Skin epidermis (tissue), 12 donors: ENCODE measurements at regions not wholly inside any gene's neighbourhood (a gene's known extent, or its start where the extent isn't known, plus 50 kb on each side); places are given as distances from the start of the nearest gene placed in this dataset.
"Not testable (repeated sequence)": the region's sequence is repeated elsewhere in the genome, so short reads cannot be mapped to it uniquely, and the experiment has no call there.

Experiments
- H3K27ac ChIP-seq, 21 experiments: fragments of 200-600 bp; sonication (generic) in 11 of 21; one replicate each; pipeline ENCODE4 v1.5.0; 2020; ENCODE audit warnings: mild to moderate bottlenecking in 3 of 21, inconsistent platforms in 2 of 21, moderate library complexity in 2 of 21
- H3K4me3 ChIP-seq, 7 experiments: fragments of 200-600 bp; sonication (generic) in 2 of 7; one replicate each; pipeline ENCODE4 v1.5.0; 2020; ENCODE audit warnings: inconsistent platforms in 2 of 7, mild to moderate bottlenecking in 2 of 7, moderate library complexity in 1 of 7

GRCh38 chr3:74210739-74211138 lies 403.7 kb downstream of the CNTN3 start:
- no peak overlapping the region for H3K27ac ChIP-seq
- H3K4me3 ChIP-seq, result no peak overlapping the region

DNA sequence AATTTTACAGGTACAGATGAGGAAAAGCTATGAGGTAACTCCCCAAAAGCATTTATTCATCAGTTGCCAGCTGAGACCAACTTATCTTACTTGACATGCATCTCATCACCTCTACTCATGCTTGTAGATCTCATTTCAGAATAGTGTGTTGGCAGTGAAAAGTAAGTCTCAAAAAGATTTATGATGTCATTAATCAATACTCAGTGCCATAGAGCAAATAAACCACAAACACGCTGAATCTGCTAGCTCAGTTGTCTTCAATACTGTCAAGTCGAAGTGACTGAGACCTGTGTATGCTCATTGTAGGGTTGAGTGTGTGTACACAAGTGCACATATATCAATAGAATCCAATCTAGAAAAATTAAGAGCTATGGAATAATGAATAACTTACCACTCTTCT lies 413.5 kb downstream of the CNTN3 start:
- no peak overlapping the region for H3K27ac ChIP-seq
- no peak overlapping the region for H3K4me3 ChIP-seq

DNA sequence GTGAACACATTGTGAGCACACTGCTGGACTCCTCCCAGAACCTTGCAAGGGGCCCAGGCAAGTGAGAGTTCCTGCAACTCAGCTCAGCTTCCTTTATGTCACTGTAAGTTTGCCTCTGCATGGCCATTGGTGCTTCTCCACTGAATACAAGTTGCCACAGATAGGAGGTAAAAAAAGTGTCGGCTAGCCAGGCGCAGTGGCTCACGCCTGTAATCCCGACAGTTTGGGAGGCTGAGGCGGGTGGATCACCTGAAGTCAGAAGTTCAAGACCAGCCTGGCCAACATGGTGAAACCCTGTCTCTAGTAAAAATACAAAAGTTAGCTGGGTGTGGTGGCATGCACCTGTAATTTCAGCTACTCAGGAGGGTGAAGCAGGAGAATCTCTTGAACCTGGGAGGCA lies 435.8 kb downstream of the CNTN3 start:
- H3K27ac ChIP-seq, H3K4me3 ChIP-seq: not testable (repeated sequence)

- no peak overlapping the region for H3K4me3 ChIP-seq
- H3K27ac ChIP-seq, result no peak overlapping the region
Measured at GRCh38 chr3:74173090-74173489, 441.4 kb downstream of the CNTN3 start.

DNA sequence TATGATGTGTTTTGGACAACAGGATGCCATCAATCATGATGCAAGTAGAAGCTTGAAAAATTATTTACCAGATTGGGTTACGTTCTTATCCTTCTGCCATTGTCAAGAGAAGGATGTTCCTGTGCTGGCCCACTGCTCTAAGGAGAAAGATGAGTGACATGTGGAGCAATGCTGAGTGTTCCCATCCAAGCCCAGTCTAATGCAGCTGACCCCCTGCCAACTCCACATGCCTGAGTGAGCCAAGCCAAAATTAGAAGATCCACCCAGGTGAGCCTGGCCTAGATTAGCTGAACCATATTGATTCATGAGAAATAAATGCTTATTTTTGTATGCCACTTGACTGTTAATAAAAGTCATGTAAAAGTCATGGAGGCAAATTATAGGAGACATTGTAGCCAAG lies 446.5 kb downstream of the CNTN3 start:
- Histone ChIP-seq H3K4me3 (no peak overlapping the region), H3K27ac (no peak overlapping the region)

GRCh38 chr3:74165211-74165610 lies 449.2 kb downstream of the CNTN3 start:
- no peak overlapping the region for H3K27ac ChIP-seq
- no peak overlapping the region for H3K4me3 ChIP-seq

GRCh38 chr3:74149466-74149865 lies 465.0 kb downstream of the CNTN3 start:
- H3K27ac ChIP-seq, result no peak overlapping the region
- no peak overlapping the region for H3K4me3 ChIP-seq

- no peak overlapping the region for H3K27ac ChIP-seq
- H3K4me3 ChIP-seq, result no peak overlapping the region
Measured at GRCh38 chr3:74145277-74145676, 469.2 kb downstream of the CNTN3 start.

GRCh38 chr3:74139648-74140047 lies 474.8 kb downstream of the CNTN3 start:
- no peak overlapping the region for H3K4me3 ChIP-seq
- no peak overlapping the region for H3K27ac ChIP-seq

DNA sequence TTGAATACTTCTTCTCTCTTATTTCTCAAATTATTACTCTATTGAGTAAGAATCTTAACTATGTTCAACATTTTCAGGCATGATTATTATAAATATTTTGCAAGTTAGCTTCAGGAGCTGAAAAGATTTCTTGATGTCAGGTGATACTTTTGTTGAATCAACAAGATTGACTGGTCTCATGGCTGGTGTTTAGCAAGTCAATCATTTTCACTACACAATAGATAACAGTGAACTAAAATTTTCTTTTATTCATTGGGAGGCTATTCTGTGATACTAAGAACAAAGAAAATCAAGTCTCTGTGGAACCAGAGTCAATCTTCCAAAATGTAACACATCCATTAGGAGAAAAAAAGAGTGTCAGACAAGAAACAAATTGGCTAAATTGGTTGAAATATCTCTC lies 476.7 kb downstream of the CNTN3 start:
- H3K4me3 ChIP-seq, result no peak overlapping the region
- H3K27ac ChIP-seq, result no peak overlapping the region

- H3K4me3 ChIP-seq, result no peak overlapping the region
- no peak overlapping the region for H3K27ac ChIP-seq
Measured at GRCh38 chr3:74135808-74136207, 478.7 kb downstream of the CNTN3 start.

GRCh38 chr3:74134831-74135230 lies 479.6 kb downstream of the CNTN3 start:
- H3K27ac ChIP-seq, result no peak overlapping the region

DNA sequence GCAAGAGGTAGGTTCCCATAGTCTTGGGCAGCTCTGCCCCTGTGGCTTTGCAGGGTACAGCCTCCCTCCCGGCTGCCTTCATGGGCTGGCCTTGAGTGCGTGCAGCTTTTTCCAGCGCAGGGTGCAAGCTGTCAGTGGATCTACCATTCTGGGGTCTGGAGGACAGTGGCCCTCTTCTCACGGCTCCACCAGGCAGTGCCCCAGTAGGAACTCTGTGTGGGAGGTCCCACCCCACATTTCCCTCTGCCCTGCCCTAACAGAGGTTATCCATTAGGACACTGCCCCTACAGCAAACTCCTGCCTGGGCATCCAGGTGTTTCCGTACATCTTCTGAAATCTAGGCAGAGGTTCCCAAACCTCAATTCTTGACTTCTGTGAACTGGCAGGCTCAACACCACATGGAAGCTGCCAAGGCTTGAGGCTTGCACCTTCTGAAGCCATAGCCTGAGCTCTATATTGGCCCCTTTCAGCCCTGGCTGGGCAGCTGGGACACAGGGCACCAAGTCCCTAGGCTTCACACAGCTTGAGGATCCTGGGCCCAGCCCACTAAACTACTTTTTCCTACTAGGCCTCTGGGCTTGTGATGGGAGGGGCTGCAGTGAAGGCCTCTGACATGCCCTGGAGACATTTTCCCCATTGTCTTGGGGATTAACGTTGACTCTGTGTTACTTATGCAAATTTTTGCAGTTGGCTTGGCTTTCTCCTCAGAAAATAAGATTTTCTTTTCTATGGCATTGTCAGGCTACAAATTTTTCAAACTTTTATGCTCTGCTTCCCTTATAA lies 482.7 kb downstream of the CNTN3 start:
- H3K4me3 ChIP-seq, H3K27ac ChIP-seq: not testable (repeated sequence)

More at GRCh38 chr3:74134831-74135230, 479.6 kb downstream of the CNTN3 start:
- no peak overlapping the region for H3K4me3 ChIP-seq

GRCh38 chr3:74129611-74130010 lies 484.8 kb downstream of the CNTN3 start:
- no peak overlapping the region for H3K27ac ChIP-seq
- H3K4me3 ChIP-seq, result no peak overlapping the region

- H3K4me3 ChIP-seq, result no peak overlapping the region
- no peak overlapping the region for H3K27ac ChIP-seq
Measured at GRCh38 chr3:74129056-74129455, 485.4 kb downstream of the CNTN3 start.

DNA sequence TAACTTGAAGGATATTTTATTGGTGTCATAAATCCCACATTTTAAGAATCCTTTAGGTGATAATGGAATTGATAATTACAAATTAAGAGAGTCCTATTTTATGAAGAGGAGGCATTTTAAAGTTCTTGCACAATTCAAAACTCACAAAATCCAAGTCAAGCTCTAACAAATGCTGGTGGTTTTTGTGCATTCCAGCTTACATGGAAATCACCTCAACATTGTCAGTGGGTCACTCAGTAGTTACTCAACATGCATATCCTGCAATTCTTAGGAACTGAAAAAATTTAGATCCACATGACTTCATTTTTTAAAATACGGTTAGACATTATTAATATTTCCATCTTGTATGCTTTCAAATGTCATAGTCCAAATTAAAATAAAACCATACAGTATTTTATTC lies 487.2 kb downstream of the CNTN3 start:
- Histone ChIP-seq H3K27ac (no peak overlapping the region), H3K4me3 (no peak overlapping the region)

GRCh38 chr3:74124782-74125181 lies 489.7 kb downstream of the CNTN3 start:
- no peak overlapping the region for H3K4me3 ChIP-seq

DNA sequence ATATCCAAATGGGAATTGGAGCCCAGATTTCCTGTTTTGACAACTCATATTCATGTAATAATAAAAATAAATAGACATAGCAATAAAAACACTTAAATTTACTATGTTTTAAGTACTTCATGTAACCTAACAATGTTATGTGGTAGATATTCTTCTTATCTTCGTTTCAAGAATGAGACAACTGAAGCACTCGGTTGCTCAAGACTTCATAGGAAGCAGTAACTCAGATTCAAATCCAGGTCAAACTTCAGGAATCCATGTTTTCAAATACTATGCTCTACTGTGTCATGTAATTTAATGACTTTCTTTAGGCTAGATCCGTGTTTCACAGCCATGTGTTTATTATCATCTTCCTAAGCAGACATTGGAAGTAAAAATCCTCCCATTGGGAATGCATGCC lies 492.2 kb downstream of the CNTN3 start:
- Histone ChIP-seq H3K4me3 (no peak overlapping the region), H3K27ac (no peak overlapping the region)

More at GRCh38 chr3:74124782-74125181, 489.7 kb downstream of the CNTN3 start:
- H3K27ac ChIP-seq, result no peak overlapping the region

- Histone ChIP-seq H3K27ac (no peak overlapping the region), H3K4me3 (no peak overlapping the region)
Measured at GRCh38 chr3:74121761-74122160, 492.7 kb downstream of the CNTN3 start.

DNA sequence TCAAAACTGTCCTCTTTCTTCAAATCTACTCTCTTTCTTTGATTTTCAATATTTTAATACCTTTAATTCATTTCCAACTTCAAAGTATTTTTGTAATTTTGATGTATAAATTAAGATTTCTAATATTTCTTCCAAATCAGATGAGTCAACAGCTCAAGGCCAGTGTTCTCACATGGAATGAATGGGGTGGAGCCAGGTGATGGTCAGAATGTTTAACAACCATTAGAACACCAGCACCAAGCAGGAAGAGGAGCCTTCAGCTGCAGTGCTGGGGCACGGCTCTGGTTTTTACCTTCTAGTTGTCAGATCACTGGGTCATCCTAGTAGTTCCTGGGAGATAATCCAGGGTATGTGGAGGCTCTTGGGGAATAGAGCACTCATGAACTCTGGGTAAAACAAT lies 494.5 kb upstream of the PDZRN3 start:
- no peak overlapping the region for H3K4me3 ChIP-seq
- H3K27ac ChIP-seq, result no peak overlapping the region

DNA sequence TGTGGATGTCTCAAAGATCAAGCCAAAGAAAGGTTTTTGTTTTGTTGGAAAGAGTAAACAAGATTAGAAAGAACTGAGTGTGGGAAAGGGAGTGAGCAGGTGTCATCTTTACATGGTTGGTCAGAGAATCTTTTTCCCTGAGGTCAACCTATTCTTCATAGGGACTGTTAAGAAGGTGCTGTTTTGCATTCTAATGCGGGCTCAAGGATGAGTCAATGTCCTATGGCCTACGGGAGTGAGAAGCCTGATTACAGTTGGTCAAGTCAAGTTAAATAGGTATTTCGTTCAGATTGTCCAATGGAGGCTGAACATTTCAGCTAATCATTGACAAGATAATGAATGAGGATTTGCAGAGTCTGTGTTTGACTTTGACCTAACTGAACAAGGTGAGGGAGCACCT lies 491.2 kb upstream of the PDZRN3 start:
- no peak overlapping the region for H3K27ac ChIP-seq
- no peak overlapping the region for H3K4me3 ChIP-seq

DNA sequence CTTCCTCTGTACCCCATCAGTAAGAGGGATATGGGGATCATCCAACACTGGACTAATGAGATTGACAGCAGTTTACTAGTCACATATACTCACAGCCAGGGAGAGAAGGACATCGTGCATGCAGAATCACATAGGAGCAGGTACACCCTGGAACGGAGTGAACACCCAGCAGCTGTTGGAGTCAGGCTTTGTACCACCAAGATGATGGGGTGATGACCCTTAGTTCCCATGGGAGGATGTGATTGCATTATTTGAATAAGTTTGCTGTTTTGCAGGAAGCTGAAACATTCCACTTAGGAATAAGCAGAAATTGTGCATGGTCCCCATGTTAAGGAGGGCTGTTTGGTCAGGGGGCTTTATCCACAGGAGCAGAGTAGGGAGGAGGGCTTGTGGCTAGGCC lies 482.7 kb upstream of the PDZRN3 start:
- no peak overlapping the region for H3K27ac ChIP-seq
- no peak overlapping the region for H3K4me3 ChIP-seq
